ENCODE measurements at regions not wholly inside any gene's neighbourhood (a gene's known extent, or its start where the extent isn't known, plus 50 kb on each side); places are given as distances from the start of the nearest gene placed in this dataset.

GRCh38 chr16:52353249-52353648 is 193.7 kb downstream of the TOX3 start:
- TF ChIP-seq CTCF (IDR thresholded peaks at IDR 0.05; ENCODE audit: insufficient read depth, low read length) (no peak), REST (IDR thresholded peaks at IDR 0.05; ENCODE audit: insufficient replicate concordance, low read depth) (no peak)

All from HL-60 (cell line).